ENCODE measurements at regions not wholly inside any gene's neighbourhood (a gene's known extent, or its start where the extent isn't known, plus 50 kb on each side); places are given as distances from the start of the nearest gene placed in this dataset.
A peak's percentile ranks its signal among the peaks of the same experiment; 100 is the strongest.
"Not testable (repeated sequence)": the region's sequence is repeated elsewhere in the genome, so short reads cannot be mapped to it uniquely, and the experiment has no call there.

DNA sequence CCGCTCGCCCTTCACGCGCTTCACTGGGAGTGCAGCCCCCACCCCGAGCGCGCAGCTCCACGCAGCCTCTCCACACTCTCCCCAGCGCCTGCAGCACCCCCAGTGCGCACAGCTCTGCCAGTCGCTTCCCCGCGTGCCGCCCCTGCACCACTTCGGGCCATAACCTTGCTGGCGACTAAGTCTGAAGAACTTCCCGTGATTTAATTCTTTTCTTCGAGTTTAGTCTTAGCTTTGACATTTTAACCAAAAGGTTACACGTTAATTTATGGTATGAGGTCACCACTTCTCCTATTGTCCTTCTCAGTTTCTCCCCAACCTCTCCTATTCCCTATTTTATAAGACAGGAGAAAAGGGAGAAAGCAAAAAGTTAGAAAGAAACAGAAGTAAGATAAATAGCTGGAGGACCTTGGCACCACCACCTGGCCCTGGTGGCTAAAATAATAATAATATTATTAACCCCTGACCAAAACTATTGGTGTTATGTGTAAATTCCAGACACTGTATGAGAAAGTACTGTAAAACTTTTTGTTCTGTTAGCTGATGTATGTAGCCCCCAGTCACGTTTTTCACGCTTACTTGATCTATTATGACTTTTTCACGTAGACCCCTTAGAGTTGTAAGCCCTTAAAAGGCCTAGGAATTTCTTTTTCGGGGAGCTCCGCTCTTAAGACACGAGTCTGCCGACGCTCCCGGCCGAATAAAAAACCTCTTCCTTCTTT lies 129.2 kb downstream of the KBTBD2 start:
- DNase-seq = peak; percentile 10

DNA sequence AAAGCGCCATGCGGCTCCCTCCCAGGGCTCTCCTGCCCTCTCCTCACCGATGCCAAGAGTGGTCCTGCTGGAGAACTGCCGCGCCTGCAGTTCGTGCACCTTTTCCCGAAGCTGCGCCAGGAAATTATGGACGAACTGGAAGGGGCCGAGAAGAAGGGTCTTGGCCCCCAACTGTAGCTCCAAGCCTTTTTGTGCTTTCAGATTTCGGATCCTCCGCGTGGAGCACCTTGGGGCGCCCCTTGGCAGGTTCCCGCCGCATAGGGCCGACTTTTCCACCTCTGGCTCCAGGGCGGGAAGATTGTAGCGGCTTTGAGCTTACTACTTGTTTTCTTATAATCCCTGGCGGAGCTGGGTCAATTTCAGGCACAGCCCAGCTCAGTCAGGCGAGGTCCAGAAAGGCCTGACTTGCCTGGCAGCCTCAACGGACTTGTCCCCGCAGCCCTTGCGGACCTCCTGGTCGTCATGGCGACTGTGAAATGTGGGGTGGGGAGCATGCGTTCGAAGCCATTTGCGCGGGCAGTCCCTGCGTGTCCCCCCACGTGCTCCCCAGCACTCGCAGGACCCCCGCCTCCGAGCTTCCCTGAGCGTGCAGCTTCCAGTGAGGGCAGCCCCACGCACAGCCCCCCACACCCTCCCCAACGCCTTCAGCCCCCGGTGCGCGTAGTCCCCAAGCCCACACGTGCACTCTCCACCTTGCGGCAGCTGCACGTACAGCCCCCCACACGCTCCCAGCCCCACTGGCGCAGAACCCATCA lies 129.9 kb downstream of the KBTBD2 start:
- DNase-seq = no peak

DNA sequence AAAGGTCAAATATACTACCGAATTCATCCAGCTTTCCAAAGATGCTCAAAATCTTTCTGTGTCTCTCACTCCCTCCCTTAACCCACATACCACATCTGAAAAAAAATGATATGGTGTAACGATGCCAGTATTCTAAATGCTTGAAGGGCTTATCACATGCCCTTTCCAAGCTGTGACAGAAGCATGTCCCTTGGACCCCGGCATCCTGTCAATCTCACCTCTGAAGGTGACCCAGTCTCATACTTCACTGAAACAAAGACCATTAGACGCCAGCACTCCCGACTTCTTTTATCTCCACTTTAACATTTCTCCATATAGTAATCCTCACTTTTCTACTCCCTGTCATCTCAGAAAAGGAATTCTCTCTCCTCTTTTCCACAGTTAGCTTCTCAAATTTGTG lies 130.8 kb downstream of the KBTBD2 start:
- not testable (repeated sequence) for DNase-seq

DNA sequence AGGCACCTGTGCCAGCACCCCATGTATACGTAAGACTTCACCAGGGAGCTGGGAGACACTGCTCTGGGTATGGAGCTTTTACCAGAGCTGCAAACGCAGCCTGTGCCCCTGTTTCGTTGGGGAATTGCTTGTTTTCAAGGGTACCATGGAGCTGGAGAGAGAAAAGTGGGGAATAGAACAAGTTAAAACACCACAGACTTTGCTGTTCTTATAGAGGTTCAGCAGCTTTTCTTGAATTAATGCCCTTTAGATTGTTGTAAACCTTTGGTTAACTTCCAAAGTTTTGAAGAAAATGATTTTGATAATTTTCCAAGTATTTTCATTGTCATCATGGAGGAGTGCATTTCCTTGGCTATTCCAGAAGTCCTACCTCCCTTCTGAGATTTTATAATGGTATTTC lies 131.7 kb downstream of the KBTBD2 start:
- not testable (repeated sequence) for DNase-seq

DNA sequence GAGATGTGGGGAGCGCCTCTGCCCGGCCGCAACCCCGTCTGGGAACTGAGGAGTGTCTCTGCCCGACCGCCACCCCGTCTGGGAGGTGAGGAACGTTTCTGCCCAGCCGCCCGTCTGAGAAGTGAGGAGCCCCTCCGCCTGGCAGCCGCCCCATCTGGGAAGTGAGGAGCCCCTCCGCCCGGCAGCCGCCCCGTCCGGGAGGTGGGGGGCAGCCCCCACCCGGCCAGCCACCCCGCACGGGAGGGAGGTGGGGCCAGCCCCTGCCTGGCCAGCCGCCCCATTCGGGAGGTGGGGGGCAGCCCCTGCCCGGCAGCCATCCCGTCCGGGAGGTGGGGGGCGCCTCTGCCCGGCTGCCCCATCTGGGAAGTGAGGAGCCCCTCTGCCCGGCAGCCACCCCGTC lies 137.7 kb downstream of the KBTBD2 start:
- not testable (repeated sequence) for DNase-seq

DNA sequence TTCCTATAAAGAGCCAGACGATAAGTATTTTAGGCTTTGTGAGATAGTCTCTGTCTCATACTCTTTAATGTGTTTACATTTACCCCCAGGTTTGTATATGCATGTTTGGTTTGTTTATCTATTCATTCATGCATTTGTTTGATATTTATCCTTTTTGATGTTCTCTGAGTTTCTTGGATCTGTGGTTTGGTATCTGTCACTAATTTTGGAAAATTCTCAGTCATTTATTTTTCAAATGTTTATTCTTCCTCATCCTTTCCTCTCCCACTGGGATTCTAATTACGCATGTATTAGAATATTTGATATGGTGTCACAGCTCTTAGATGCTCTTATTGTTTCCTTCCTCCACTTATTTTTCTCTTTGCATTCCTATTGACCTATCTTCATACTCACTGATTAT lies 143.2 kb downstream of the KBTBD2 start:
- not testable (repeated sequence) for DNase-seq

DNA sequence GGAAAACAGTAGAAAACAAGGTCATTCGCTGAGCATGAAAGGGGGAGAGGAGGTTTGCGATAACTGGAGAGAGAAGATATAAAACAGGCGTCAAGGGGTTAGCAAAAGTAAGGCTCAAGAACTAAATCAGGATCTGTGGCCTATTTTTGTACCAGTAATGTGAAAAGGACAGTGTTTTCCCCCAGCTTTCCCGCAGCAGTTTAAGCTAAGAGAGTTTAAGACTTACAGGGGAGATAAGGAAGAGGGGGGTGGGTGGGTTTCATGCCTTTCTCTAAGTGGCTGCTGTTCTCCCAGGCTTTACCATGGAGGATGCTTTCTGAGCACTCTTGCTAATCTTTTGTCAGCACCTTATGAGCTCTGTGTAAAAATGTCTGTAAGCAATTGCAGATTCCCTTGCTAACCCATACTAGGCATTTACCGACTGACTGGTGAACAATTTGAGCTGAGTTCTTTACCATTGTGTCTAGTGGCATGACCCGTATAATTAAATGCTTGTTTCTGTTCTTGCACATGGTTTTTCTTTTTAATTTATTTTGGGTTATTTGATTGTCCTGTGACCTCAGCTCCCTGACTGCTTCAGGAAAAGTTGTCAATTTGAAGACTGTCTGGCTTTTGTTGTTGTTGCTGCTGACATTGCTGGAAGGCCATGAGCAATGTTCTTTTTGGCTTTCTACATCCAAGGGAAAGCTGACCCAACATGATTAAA lies 144.0 kb downstream of the KBTBD2 start:
- not testable (repeated sequence) for DNase-seq

DNA sequence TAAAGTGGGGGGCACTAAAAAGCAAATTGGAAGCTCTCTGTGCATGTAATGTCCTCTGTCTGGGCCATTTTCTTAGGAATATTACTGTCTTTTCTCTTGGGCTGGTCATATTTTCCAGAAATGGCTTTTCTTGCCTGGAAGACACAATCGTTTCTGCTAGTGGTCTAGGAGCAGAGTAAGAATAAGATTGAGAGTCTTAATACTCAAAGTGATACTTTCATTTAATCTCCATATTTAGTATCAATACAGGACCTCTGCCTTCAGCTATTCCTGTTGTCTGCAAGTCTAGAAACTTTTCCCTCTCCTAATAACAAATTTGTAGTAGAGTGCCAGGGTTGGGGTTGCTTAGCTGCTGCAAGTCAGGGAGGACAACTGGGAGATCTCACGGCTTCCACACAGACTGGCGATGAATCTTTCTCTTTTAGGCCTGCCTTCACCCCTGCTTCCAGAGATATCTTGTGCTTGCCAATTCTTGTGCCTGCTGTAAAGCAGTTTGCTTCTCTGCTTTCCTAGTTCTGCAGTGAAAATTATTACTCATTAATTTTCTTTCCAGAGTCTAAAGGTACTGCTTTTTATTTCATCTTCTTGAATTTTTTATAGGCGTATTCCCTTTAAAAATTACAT lies 149.6 kb downstream of the KBTBD2 start:
- DNase-seq = not testable (repeated sequence)

DNA sequence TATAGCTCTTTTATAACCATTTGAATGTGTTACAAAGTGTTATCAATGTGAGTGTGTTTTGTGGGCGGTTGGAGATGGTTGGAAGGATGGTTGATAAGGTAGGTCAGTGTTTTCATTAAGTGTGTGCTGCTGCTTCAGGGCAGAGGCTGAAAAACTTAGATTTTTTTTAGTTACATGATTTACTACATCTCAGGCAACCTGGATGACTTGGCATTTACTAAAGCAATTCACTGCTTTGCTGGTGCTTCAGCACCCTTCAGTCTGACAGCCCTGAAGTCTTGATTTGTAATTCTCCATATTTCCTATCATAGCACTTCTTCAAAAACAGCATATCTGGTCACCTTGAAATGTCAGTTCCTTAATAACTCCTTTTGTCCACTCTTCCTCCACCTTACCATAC lies 151.8 kb downstream of the KBTBD2 start:
- DNase-seq = not testable (repeated sequence)

DNA sequence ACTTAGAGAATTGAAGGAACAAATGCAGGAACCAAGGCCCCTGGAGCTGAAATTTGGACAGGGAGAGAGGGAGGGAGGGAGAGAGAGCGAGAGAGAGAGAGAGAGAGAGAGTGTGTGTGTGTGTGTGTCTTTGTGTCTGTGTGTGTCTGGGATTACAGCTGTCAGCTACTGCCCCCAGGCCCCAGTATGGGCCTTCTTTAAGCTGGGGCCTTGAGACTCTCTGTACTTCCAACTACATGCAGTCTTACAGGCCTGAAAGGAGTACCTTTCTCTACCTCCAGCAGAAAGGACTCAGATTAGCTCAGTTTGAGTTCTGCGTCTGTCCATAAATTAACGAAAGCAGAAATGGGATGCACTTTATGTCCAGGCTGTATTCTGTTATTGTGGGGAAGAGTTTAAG lies 153.2 kb downstream of the KBTBD2 start:
- DNase-seq = not testable (repeated sequence)

DNA sequence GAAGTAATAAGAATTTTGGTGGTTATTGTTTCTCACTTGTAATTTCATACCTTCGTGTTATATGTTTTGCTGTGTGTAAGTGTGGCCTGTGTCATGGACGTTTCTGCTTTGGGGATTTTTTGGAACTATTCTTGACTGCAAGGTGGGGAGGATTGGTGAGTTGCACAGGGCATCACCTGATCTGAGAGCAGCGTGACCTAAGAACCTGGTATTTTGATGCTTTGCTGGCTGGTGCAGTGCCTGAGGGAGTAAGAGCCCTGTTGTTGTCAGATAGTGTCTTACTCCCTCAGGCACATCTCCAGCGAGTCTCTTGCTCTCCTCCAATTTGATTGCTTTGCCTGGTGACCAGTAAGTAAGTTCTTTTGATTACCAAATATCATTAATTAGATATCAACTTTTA lies 158.8 kb downstream of the KBTBD2 start:
- not testable (repeated sequence) for DNase-seq

DNA sequence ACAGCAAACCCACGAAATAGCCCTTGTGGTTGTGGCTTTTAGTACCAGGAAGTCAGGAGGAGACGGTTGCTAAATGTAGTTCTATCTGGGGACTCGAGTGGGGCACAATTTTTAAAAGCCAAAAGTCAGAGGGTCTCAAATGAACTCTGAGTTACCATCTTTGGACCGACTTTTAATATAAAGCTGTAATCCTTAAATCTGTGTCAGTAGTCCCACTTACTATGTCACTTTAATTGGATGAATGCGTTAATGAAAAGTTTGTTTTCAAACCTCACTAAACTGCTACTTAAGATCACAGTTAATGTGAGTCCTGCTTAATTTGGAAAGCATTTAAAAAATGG lies 162.3 kb downstream of the KBTBD2 start:
- not testable (repeated sequence) for DNase-seq

DNA sequence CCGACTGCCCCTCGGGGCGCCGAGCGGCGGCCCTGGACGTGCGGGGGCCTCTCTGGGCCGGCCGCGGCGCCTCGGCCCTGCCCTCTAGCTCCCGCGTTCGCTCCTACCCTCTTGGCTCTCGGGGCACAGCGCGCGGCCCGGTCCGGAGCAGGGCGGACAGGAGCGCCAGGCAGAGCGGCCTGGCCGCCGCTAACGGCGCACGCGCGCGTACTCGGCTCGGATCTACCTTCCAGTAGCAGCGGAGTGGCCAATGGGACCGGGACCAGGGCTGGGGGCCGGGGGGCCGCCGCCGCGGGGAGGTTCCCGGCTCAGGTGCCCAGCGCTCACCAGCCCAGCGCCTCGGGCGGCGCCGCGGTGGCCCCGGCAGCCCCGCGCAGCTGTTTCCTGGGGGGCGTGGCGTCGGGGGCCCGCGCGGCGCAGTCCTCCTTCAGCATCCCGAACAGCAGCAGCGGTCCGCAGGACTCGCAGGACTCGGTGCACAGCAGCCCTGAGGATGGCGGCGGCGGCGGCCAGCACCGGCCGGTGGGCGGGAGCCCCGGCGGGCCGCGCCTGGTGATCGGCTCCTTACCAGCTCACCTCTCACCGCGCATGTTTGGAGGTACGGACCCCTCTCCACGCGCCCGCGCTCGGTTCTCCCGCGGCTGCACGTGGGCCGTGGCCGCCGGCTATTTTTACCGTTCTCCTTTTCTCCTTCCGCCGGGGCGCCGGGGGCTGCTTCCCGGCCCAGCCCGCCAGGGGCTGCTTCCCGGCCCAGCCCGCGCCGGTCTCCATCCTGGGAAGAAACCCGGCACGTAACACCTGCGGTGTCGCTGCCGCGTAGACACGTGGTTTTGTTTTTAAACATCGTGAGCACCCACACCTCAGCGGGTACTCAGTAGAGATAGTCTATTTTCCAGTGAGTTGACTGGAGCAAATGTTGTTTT lies 162.9 kb downstream of the KBTBD2 start:
- peak; percentile 57 for DNase-seq

DNA sequence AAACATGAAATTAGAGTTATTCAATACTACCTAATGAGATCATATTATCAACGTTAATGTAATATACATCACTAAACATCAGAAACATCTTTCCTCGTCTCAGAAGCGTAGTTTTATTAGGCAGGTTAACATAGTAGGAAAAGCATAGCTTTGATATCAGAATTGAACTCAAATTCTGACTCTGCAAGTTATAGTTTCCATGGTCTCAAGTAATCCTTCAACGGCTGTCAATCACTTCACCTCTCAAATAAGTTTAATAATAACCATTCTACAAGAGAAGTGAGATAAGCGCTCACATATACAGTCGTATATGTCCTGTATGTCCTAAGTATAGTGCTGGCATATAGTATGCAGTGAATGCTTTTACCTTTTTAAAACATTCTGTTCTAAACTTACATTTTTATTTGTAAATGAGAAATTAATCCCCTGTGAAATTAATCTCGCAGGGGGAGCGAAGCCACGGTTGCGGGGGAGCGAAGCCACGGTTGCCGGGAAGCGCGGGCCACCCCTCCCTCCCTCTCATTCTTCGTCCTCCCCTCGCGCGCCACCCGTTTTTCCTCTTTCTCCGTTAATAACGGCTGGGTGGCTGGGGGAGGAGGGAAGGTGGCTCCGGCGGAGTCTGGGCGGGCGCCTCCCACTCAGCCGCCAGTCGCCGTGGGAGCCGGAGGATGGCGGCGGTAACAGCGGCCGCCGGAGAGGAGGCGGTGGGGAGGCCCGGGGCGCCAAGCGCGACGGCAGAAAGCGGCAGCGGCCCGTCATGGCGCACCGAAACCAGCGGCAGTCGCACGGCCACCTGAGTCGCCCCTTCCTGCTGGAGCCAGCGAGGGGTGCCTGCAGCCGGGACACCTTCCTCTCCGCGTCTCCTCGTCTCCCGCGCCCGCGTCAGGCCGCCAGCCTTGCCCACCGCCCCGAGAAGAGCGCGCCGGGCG lies 163.8 kb downstream of the KBTBD2 start:
- peak; percentile 47 for DNase-seq

DNA sequence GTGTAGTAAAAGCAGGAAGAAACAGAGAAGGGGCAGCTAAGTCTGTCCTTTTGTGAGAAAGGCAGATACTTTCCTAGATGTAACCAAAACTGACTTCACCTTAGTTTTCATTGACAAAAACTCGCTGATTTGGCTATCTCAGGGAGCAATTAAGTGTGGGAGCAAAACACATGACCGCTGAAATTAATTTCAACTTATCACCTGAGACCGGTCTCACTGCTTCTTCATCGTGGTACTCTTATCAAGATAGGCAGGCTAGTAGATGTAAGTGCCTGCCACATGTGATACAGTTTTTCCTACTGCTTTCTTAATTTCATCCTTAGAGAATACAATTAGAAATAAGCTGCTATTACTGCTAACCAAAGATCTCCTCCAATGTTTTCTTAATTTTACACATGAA lies 168.7 kb downstream of the KBTBD2 start:
- DNase-seq = not testable (repeated sequence)

DNA sequence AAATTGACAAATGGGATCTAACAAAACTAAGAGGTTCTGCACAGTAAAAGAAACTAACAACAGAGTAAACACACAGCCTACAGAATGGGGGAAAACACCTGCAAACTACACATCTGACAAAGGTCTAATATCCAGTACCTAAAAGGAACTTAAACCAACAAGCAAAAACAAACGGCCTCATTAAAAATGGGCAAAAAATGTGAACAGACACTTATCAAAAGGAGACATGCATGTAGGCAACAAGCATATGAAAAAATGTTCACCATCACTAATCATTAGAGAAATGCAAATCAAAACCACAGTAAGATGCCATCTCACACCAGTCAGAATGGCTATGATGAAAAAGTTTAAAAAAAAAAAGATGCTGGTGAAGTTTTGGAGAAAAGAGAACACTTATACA lies 197.4 kb downstream of the KBTBD2 start:
- no peak for DNase-seq

DNA sequence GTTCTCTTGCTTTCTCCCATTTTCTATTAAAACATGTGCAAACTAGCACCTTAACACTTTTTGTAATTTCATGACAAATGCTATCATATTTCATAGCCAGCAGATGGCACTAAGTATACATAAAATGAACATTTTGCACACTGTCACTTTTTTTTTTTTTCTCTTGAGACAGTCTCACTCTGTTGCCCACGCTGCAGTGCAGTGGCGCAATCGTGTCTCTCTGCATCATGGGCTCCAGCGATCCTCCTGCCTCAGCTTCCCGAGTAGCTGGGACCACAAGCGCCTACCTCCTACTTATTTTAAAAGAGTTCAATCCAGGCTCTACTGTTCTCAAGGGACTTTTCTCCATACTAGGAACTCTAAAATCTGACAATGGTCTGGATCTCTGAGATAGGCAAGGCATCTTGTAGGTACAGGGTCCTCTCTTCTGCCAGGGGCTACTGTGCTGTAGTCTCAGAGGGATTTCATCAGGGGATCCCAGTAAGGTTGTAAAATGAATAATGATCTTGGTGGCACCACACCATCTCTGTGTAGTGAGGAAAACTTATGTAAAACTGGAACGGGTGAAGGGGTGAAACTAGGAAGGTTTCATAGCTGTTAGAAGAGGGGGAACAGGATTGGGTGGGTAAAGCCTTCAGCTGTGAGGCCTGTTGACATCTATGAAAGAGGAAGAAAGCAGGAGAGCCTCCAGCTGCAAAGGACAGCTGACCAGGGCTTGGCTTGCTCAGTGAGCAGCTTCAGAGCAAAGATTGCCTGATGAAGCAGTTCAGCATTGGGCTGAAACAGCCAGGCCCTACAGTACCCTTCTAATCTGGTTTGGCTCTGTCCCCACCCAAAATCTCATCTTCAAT lies 196.9 kb downstream of the AVL9 start:
- peak; percentile 77 for DNase-seq

DNA sequence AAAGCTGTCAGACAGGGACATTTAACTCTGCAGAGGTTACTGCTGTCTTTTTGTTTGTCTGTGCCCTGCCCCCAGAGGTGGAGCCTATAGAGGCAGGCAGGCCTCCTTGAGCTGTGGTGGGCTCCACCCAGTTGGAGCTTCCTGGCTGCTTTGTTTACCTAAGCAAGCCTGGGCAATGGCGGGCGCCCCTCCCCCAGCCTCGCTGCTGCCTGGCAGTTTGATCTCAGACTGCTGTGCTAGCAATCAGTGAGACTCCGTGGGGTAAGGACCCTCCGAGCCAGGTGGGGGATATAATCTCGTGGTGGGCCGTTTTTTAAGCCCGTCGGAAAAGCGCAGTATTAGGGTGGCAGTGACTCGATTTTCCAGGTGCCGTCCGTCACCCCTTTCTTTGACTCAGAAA lies 192.8 kb downstream of the AVL9 start:
- DNase-seq = not testable (repeated sequence)

DNA sequence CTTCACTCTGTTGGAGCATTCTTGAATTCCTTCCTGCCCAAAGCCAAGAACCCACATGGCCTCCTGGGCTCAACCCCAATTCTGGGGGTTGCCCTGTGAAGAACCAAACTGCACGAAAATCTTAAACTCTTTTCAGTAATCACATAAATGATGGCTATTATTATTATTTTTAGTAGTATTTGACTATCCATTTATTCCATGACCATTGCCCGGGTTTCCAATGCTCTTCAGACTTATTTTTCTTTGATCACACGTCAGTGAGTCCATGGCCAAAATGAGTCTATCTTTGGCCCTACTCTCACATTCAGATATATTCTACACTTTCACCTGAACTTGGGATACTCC lies 185.9 kb downstream of the AVL9 start:
- DNase-seq = no peak
